ENCODE measurements at regions not wholly inside any gene's neighbourhood (a gene's known extent, or its start where the extent isn't known, plus 50 kb on each side); places are given as distances from the start of the nearest gene placed in this dataset.

- no peak for TF ChIP-seq CTCF (optimal IDR thresholded peaks at IDR 0.05 in 1 of 3, IDR thresholded peaks at IDR 0.05 in 1 of 3, conservative IDR thresholded peaks at IDR 0.05 in 1 of 3; ENCODE audit: extremely low read depth in 1 of 3, insufficient read depth in 2 of 3, low read length in 3 of 3)
- TF ChIP-seq EZH2 (IDR thresholded peaks at IDR 0.05; ENCODE audit: low read length), result no peak
Observed at GRCh38 chr4:124184792-124185191, 527.7 kb downstream of the ANKRD50 start.
